Spleen (tissue), 7 donors: ENCODE measurements at regions not wholly inside any gene's neighbourhood (a gene's known extent, or its start where the extent isn't known, plus 50 kb on each side); places are given as distances from the start of the nearest gene placed in this dataset.

Experiments used
- POLR2A ChIP-seq, 3 donors: fragments of 450-650 bp; IDR thresholded peaks; one replicate each; pipeline ENCODE4 v1.5.1; 2017; ENCODE audit warnings: antibody characterized with exemption in 3 of 3, mild to moderate bottlenecking in 1 of 3
- TF ChIP-seq, protein P1 (sequence below), 11 experiments: fragments of 200-600 bp in 7 of 11; fragments of 450-650 bp in 4 of 11; sonication (generic) in 4 of 11; IDR thresholded peaks in 8 of 11; conservative IDR thresholded peaks in 3 of 11; 1 replicate in 7 of 11; 2 replicates in 4 of 11; pipeline versions ENCODE4 v1.4.0 to v1.8.0; 2016 to 2021; ENCODE audit warnings: antibody characterized with exemption in 11 of 11, inconsistent platforms in 4 of 11, mild to moderate bottlenecking in 1 of 11
- donor health status: DM: no; HTN: no; CAD: no; lungs with moderate emphysema.
- donor health status: DM: no; HTN: no; CAD: no.
- donor health status: DM: no; HTN: no; CAD: no.

DNA sequence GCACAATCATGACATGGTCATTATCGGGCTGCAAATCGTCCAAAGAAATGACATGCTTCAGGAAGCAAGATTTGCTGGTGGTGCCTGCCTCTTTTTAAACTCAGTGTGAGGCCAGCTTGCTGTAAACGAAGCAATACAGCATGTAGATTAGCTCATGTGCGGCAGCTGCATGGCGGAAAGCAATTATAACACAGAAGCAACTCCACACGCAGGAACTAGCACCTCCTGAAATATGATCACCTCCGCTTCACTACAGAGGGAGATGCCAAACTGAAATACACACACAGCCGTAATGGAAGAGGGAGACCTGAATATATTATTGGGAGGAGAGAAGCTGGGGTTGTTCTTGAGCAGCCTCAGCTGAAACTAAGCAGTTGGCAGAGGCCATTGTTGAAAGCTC is 312.5 kb downstream of the PSAT1 start:
- TF ChIP-seq, protein P1, sequence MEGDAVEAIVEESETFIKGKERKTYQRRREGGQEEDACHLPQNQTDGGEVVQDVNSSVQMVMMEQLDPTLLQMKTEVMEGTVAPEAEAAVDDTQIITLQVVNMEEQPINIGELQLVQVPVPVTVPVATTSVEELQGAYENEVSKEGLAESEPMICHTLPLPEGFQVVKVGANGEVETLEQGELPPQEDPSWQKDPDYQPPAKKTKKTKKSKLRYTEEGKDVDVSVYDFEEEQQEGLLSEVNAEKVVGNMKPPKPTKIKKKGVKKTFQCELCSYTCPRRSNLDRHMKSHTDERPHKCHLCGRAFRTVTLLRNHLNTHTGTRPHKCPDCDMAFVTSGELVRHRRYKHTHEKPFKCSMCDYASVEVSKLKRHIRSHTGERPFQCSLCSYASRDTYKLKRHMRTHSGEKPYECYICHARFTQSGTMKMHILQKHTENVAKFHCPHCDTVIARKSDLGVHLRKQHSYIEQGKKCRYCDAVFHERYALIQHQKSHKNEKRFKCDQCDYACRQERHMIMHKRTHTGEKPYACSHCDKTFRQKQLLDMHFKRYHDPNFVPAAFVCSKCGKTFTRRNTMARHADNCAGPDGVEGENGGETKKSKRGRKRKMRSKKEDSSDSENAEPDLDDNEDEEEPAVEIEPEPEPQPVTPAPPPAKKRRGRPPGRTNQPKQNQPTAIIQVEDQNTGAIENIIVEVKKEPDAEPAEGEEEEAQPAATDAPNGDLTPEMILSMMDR (IDR thresholded peaks at IDR 0.05 in 8 of 11, conservative IDR thresholded peaks at IDR 0.05 in 3 of 11): no peak
- no peak for TF ChIP-seq POLR2A (IDR thresholded peaks at IDR 0.05)
